NOMO-1 treated with DMSO at 0.1 percent for 48 hours (cell line): ENCODE measurements at regions not wholly inside any gene's neighbourhood (a gene's known extent, or its start where the extent isn't known, plus 50 kb on each side); places are given as distances from the start of the nearest gene placed in this dataset.

ENCODE experiments used
- DNase-seq: peaks from one replicate; lab custom pipeline; 2025; ENCODE audit not compliant: unreplicated experiment; lab: John Stamatoyannopoulos, UW

- no peak for DNase-seq
These were observed 441.4 kb downstream of the SH3GL2 start for GRCh38 chr9:18020121-18020745.

- DNase-seq, result no peak
These were observed 443.8 kb downstream of the SH3GL2 start for GRCh38 chr9:18022642-18023041.

GRCh38 chr9:18023332-18023731 is 444.5 kb downstream of the SH3GL2 start:
- no peak for DNase-seq

GRCh38 chr9:18032636-18033035 is 441.3 kb upstream of the ADAMTSL1 start:
- DNase-seq, result no peak

- DNase-seq, result no peak
These were observed 437.3 kb upstream of the ADAMTSL1 start for GRCh38 chr9:18036422-18037187.

- no peak for DNase-seq
These were observed 436.0 kb upstream of the ADAMTSL1 start for GRCh38 chr9:18037981-18038380.

GRCh38 chr9:18040327-18040726 is 433.6 kb upstream of the ADAMTSL1 start:
- no peak for DNase-seq

- DNase-seq, result no peak
These were observed 430.0 kb upstream of the ADAMTSL1 start for GRCh38 chr9:18043978-18044377.

GRCh38 chr9:18045326-18045725 is 428.6 kb upstream of the ADAMTSL1 start:
- DNase-seq, result no peak

- no peak for DNase-seq
These were observed 427.9 kb upstream of the ADAMTSL1 start for GRCh38 chr9:18046068-18046467.

- no peak for DNase-seq
These were observed 422.3 kb upstream of the ADAMTSL1 start for GRCh38 chr9:18051638-18052037.

- no peak for DNase-seq
These were observed 421.9 kb upstream of the ADAMTSL1 start for GRCh38 chr9:18052060-18052459.

- DNase-seq, result no peak
These were observed 417.5 kb upstream of the ADAMTSL1 start for GRCh38 chr9:18056269-18056992.

- no peak for DNase-seq
These were observed 417.0 kb upstream of the ADAMTSL1 start for GRCh38 chr9:18056993-18057369.

- no peak for DNase-seq
These were observed 415.1 kb upstream of the ADAMTSL1 start for GRCh38 chr9:18058564-18059442.

- DNase-seq, result no peak
These were observed 414.5 kb upstream of the ADAMTSL1 start for GRCh38 chr9:18059447-18059846.

- DNase-seq, result no peak
These were observed 413.6 kb upstream of the ADAMTSL1 start for GRCh38 chr9:18060269-18060934.

GRCh38 chr9:18061332-18061731 is 412.6 kb upstream of the ADAMTSL1 start:
- DNase-seq, result no peak

GRCh38 chr9:18061856-18062255 is 412.1 kb upstream of the ADAMTSL1 start:
- DNase-seq, result no peak

GRCh38 chr9:18063856-18064390 is 410.0 kb upstream of the ADAMTSL1 start:
- no peak for DNase-seq
